Liver (tissue), 7 donors: ENCODE measurements at regions not wholly inside any gene's neighbourhood (a gene's known extent, or its start where the extent isn't known, plus 50 kb on each side); places are given as distances from the start of the nearest gene placed in this dataset.

Experiments used
- DNase-seq: peaks from one replicate; pipeline ENCODE4 v3.0.0-alpha.2; 2017; ENCODE audit warnings: low spot score
- H3K27ac ChIP-seq, 2 donors: one replicate each; pipeline ENCODE4 v1.7.0; 2013; ENCODE audit warnings: inconsistent platforms in 2 of 2, low read length in 2 of 2, control low read depth in 1 of 2, low read depth in 1 of 2, mild to moderate bottlenecking in 1 of 2
- H3K27me3 ChIP-seq, 4 donors: one replicate each; pipeline versions ENCODE4 v1.6.1 to v1.7.0; 2013; ENCODE audit warnings: low read length in 3 of 4, inconsistent platforms in 1 of 4, mild to moderate bottlenecking in 1 of 4, moderate library complexity in 1 of 4; ENCODE audit not compliant: control insufficient read depth in 4 of 4, insufficient read depth in 4 of 4
- H3K36me3 ChIP-seq, 4 donors: one replicate each; pipeline versions ENCODE4 v1.6.1 to v1.7.0; 2013; ENCODE audit warnings: low read length in 3 of 4, mild to moderate bottlenecking in 3 of 4, low read depth in 1 of 4, moderate library complexity in 1 of 4; ENCODE audit not compliant: control insufficient read depth in 4 of 4, insufficient read depth in 3 of 4
- H3K4me1 ChIP-seq, 4 donors: one replicate each; pipeline versions ENCODE4 v1.6.1 to v1.7.0; 2013; ENCODE audit warnings: low read length in 3 of 4, mild to moderate bottlenecking in 3 of 4, moderate library complexity in 1 of 4; ENCODE audit not compliant: control insufficient read depth in 4 of 4, insufficient read depth in 4 of 4
- H3K4me3 ChIP-seq, 3 donors: one replicate each; pipeline versions ENCODE4 v1.6.1 to v1.7.0; 2013; ENCODE audit warnings: low read length in 3 of 3, control low read depth in 1 of 3, low read depth in 1 of 3, mild to moderate bottlenecking in 1 of 3
- H3K9ac ChIP-seq, 2 donors: one replicate each; pipeline ENCODE4 v1.7.0; 2013; ENCODE audit warnings: low read length in 2 of 2, mild to moderate bottlenecking in 2 of 2, moderate library complexity in 2 of 2, control low read depth in 1 of 2, low read depth in 1 of 2
- H3K9me3 ChIP-seq, 4 donors: one replicate each; pipeline versions ENCODE4 v1.6.1 to v1.7.0; 2013; ENCODE audit warnings: low read length in 3 of 4; ENCODE audit not compliant: control insufficient read depth in 4 of 4
- EGR1 ChIP-seq, 2 donors: IDR thresholded peaks; 2 replicates each; pipeline ENCODE4 v1.6.1; 2016 to 2018; ENCODE audit warnings: antibody characterized with exemption in 2 of 2, low read depth in 2 of 2
- FOXA1 ChIP-seq: IDR thresholded peaks from 2 replicates; pipeline ENCODE4 v1.6.1; 2016; ENCODE audit warnings: antibody characterized with exemption
- FOXA2 ChIP-seq: IDR thresholded peaks from 2 replicates; pipeline ENCODE4 v1.6.1; 2016; ENCODE audit warnings: antibody characterized with exemption
- GABPA ChIP-seq, 2 donors: IDR thresholded peaks in 1 of 2; conservative IDR thresholded peaks in 1 of 2; 2 replicates each; pipeline ENCODE4 v1.6.1; 2016; ENCODE audit warnings: antibody characterized with exemption in 2 of 2, mild to moderate bottlenecking in 1 of 2, moderate library complexity in 1 of 2
- HNF4A ChIP-seq, 2 donors: conservative IDR thresholded peaks; 2 replicates each; pipeline ENCODE4 v1.6.1; 2016; ENCODE audit warnings: antibody characterized with exemption in 2 of 2, mild to moderate bottlenecking in 2 of 2
- HNF4G ChIP-seq: IDR thresholded peaks from 2 replicates; pipeline ENCODE4 v1.6.1; 2016; ENCODE audit warnings: antibody characterized with exemption
- MAX ChIP-seq: IDR thresholded peaks from 2 replicates; pipeline ENCODE4 v1.6.1; 2016; ENCODE audit warnings: antibody characterized with exemption
- NR2F2 ChIP-seq: IDR thresholded peaks from 2 replicates; pipeline ENCODE4 v1.6.1; 2016; ENCODE audit warnings: antibody characterized with exemption
- RAD21 ChIP-seq, 2 donors: IDR thresholded peaks; 2 replicates each; pipeline ENCODE4 v1.6.1; 2016; ENCODE audit warnings: antibody characterized with exemption in 2 of 2, mild to moderate bottlenecking in 2 of 2
- REST ChIP-seq: IDR thresholded peaks from 2 replicates; pipeline ENCODE4 v1.6.1; 2016; ENCODE audit warnings: antibody characterized with exemption, mild to moderate bottlenecking
- RXRA ChIP-seq, 2 donors: IDR thresholded peaks; 2 replicates each; pipeline ENCODE4 v1.6.1; 2017 to 2018; ENCODE audit warnings: antibody characterized with exemption in 2 of 2, mild to moderate bottlenecking in 1 of 2
- SP1 ChIP-seq: IDR thresholded peaks from 2 replicates; pipeline ENCODE4 v1.6.1; 2018; ENCODE audit warnings: antibody characterized with exemption, mild to moderate bottlenecking
- TAF1 ChIP-seq: conservative IDR thresholded peaks from 2 replicates; pipeline ENCODE4 v1.6.1; 2016; ENCODE audit warnings: antibody characterized with exemption, mild to moderate bottlenecking
- YY1 ChIP-seq: IDR thresholded peaks from 2 replicates; pipeline ENCODE4 v1.6.1; 2016; ENCODE audit warnings: antibody characterized with exemption, mild to moderate bottlenecking
- ZBTB33 ChIP-seq: IDR thresholded peaks from 2 replicates; pipeline ENCODE4 v1.6.1; 2016; ENCODE audit warnings: antibody characterized with exemption
- WGBS: extraction: QIAGEN DNeasy Blood & Tissue Kit; methylation state at CpG from one replicate; pipeline ENCODE4 v1.1.7; 2013; 5-methylcytosine and 5-hydroxymethylcytosine counted together
- donor health status: healthy.
- donor health status: healthy.
- donor health status: healthy.
- donor health status: healthy.

- TF ChIP-seq GABPA (IDR thresholded peaks at IDR 0.05 in 1 of 2, conservative IDR thresholded peaks at IDR 0.05 in 1 of 2) (no peak), RXRA (IDR thresholded peaks at IDR 0.05) (no peak), ZBTB33 (no peak), FOXA1 (no peak), EGR1 (IDR thresholded peaks at IDR 0.05; ENCODE audit: low read depth in 2 of 2) (no peak), SP1 (no peak), FOXA2 (no peak), NR2F2 (no peak), HNF4A (conservative IDR thresholded peaks at IDR 0.05) (no peak)
These were observed 830.9 kb upstream of the NDST4 start (continued) for GRCh38 chr4:115944146-115944905.

- Histone ChIP-seq H3K9me3 (no peaks in the 10 kb centered on the region), H3K4me1 (no peaks in the 10 kb centered on the region), H3K4me3 (no peak overlapping the region), H3K27ac (no peak overlapping the region), H3K27me3 (no peaks in the 10 kb centered on the region), H3K9ac (no peak overlapping the region), H3K36me3 (no peaks in the 10 kb centered on the region)
- TF ChIP-seq FOXA1 (no peak), MAX (no peak), HNF4G (no peak), RAD21 (IDR thresholded peaks at IDR 0.05) (no peak)
- no peak for DNase-seq
- 66% methylated on average over 4 of the region's 4 CpGs for WGBS
These were observed 825.5 kb upstream of the NDST4 start for GRCh38 chr4:115938764-115939443.

GRCh38 chr4:115929373-115929772 lies 816.0 kb upstream of the NDST4 start:
- Histone ChIP-seq H3K36me3 (no peaks in the 10 kb centered on the region), H3K27ac (no peak overlapping the region), H3K27me3 (no peaks in the 10 kb centered on the region), H3K4me1 (no peaks in the 10 kb centered on the region), H3K9ac (no peak overlapping the region), H3K4me3 (no peak overlapping the region), H3K9me3 (no peaks in the 10 kb centered on the region)
- no peak for TF ChIP-seq TAF1
- TF ChIP-seq YY1, result no peak
- no peak for TF ChIP-seq REST
- TF ChIP-seq RAD21 (IDR thresholded peaks at IDR 0.05), result no peak
- no peak for TF ChIP-seq SP1
- DNase-seq, result no peak
- WGBS, result 93% methylated on average over 1 of the region's 1 CpG
